ENCODE measurements at regions not wholly inside any gene's neighbourhood (a gene's known extent, or its start where the extent isn't known, plus 50 kb on each side); places are given as distances from the start of the nearest gene placed in this dataset.
A peak's percentile ranks its signal among the peaks of the same experiment; 100 is the strongest.

GRCh38 chr2:118642501-118642900 is 204.9 kb downstream of the EN1 start:
- no peak overlapping the region for H3K4me3 Mint-ChIP-seq
- H3K27me3 Mint-ChIP-seq, result peaks cover 4% of the 10 kb centered on the region
- no peaks in the 10 kb centered on the region for H3K9me3 Mint-ChIP-seq
- no peaks in the 10 kb centered on the region for H3K4me1 Mint-ChIP-seq (ENCODE audit: low read depth)
- no peak overlapping the region for H3K27ac Mint-ChIP-seq
- no peaks in the 10 kb centered on the region for H3K36me3 Mint-ChIP-seq (ENCODE audit: low read depth)

GRCh38 chr2:118641711-118642110 is 205.7 kb downstream of the EN1 start:
- Mint-ChIP-seq H3K4me1 (ENCODE audit: low read depth) (no peaks in the 10 kb centered on the region), H3K27ac (no peak overlapping the region), H3K4me3 (no peak overlapping the region), H3K27me3 (peaks cover 3% of the 10 kb centered on the region), H3K36me3 (ENCODE audit: low read depth) (no peaks in the 10 kb centered on the region), H3K9me3 (no peaks in the 10 kb centered on the region)

DNA sequence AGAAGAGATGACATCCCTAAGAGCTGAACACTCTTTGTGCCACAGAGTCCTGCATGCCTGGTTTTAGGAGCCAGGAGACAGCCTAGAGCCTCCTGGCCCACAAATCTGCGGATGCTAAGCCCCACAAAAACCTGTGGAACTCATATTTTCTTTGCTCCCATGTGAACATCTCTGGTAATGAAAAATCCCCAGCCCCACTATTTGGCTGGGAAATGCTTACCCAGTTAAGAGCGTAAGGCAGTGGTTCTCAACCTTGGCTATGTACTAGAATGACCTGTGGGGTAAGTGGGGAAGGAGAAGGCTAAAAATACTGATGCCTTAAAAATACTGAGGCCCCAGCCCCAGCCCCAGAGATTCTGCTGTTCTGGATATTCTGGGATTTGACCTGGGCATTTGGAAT is 208.1 kb downstream of the EN1 start:
- Mint-ChIP-seq H3K36me3 (ENCODE audit: low read depth) (no peaks in the 10 kb centered on the region), H3K27ac (no peak overlapping the region), H3K4me3 (no peak overlapping the region), H3K4me1 (ENCODE audit: low read depth) (no peaks in the 10 kb centered on the region), H3K9me3 (no peaks in the 10 kb centered on the region), H3K27me3 (no peaks in the 10 kb centered on the region)

- no peaks in the 10 kb centered on the region for H3K4me1 Mint-ChIP-seq (ENCODE audit: low read depth)
- H3K4me3 Mint-ChIP-seq, result no peak overlapping the region
- no peaks in the 10 kb centered on the region for H3K27me3 Mint-ChIP-seq
- H3K27ac Mint-ChIP-seq, result no peak overlapping the region
- H3K9me3 Mint-ChIP-seq, result no peaks in the 10 kb centered on the region
- no peaks in the 10 kb centered on the region for H3K36me3 Mint-ChIP-seq (ENCODE audit: low read depth)
Measured at GRCh38 chr2:118638453-118638852, 209.0 kb downstream of the EN1 start.

DNA sequence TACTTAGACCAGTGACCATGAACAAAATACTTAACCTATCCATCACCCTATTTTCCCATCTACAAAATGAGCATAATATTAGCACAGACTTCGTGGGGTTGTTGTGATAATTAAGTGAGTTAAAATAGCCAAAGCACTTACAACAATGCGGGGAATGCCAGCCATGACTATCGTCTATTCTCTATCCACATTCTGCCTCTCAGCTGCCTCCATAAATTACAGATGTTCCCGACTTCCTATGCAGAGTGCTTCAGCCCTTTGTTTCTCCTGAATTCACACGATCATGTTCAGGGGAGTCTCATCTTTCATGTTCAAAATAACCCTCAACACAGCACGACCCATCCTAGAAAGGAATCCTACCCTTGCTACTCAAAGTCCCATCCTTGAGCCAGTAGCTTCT is 211.6 kb downstream of the EN1 start:
- Mint-ChIP-seq H3K27ac (no peak overlapping the region), H3K27me3 (no peaks in the 10 kb centered on the region), H3K9me3 (no peaks in the 10 kb centered on the region), H3K4me1 (ENCODE audit: low read depth) (no peaks in the 10 kb centered on the region), H3K4me3 (no peak overlapping the region), H3K36me3 (ENCODE audit: low read depth) (no peaks in the 10 kb centered on the region)

GRCh38 chr2:118634876-118635275 is 212.6 kb downstream of the EN1 start:
- H3K4me3 Mint-ChIP-seq, result no peak overlapping the region
- no peaks in the 10 kb centered on the region for H3K4me1 Mint-ChIP-seq (ENCODE audit: low read depth)

DNA sequence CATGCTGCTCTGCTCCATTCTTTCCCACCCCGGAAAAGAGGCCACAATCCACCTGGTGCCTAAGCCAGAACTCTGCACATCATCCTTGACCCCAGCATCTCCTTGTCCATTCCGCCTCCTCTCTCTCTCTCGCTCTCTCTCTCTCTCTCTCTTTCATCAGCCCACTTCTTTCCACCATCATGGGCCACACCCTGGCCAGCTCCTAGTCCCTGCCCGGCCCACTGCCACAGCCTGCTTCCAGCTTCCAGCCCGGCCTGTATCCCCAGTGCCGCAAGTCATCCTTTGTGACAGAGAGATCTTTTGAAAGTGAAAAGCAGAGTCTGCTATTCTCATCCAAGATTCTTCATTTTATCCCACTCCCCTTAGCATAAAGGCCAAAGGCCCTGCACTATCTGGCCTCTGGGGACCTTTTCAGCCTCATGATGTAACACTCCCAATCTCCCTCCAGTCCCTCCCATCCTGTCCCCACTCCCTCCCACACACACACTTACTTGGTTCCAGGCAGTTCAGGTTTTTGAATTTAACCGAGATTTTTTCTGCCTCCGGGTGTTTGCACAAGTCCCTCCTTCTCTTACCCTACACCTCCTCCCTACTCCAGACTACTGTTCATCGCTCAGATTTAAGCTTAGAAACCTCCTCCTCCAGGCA is 214.0 kb downstream of the EN1 start:
- no peaks in the 10 kb centered on the region for H3K9me3 Mint-ChIP-seq
- peak overlapping the region; percentile 46 for H3K27ac Mint-ChIP-seq
- H3K27me3 Mint-ChIP-seq, result no peaks in the 10 kb centered on the region

More at GRCh38 chr2:118634876-118635275, 212.6 kb downstream of the EN1 start:
- Mint-ChIP-seq H3K27me3 (no peaks in the 10 kb centered on the region), H3K27ac (no peak overlapping the region), H3K9me3 (no peaks in the 10 kb centered on the region), H3K36me3 (ENCODE audit: low read depth) (no peaks in the 10 kb centered on the region)

DNA sequence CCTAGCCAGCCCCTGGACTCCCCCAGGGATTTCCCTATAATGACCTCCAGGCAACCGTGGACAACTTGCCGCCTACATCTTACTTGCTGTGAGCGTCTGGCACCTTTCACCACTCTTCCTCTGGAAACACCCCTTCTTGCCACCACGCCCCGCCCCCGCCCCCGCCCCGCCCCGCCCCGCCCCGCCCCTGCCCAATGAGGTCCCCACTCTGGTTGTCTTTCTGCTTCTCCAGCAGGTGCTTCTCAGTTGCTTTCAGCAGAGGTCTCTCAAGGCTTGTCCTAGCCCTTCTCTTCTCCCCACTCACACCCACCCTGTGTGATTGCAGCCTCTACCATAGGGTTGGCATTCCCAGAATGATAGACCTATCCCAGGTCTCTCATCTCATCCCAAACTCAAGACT is 214.5 kb downstream of the EN1 start:
- Mint-ChIP-seq H3K27me3 (no peaks in the 10 kb centered on the region), H3K4me3 (no peak overlapping the region), H3K36me3 (ENCODE audit: low read depth) (no peaks in the 10 kb centered on the region), H3K4me1 (ENCODE audit: low read depth) (no peaks in the 10 kb centered on the region), H3K9me3 (no peaks in the 10 kb centered on the region), H3K27ac (no peak overlapping the region)

More for the DNA sequence above, 214.0 kb downstream of the EN1 start:
- H3K4me3 Mint-ChIP-seq, result no peak overlapping the region
- no peaks in the 10 kb centered on the region for H3K4me1 Mint-ChIP-seq (ENCODE audit: low read depth)
- H3K36me3 Mint-ChIP-seq (ENCODE audit: low read depth), result no peaks in the 10 kb centered on the region

DNA sequence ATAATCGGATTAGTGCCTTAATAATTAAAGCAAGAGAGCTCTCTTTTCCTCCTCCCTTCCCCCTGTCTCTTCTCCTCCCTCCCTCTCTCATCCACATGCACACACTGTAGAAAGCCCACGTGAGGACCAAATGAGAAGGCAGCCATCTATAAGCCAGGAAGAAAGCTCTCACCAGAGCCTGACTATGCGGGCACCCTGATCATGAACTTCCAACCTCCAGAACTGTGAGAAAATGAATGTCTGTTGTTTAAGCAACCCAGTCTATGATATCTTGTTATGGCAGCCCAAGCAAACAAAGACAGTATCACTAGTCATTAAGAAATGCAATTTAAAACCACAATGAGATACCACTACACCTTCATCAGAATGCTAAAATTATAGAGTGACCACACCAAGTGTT is 220.3 kb downstream of the EN1 start:
- no peak overlapping the region for H3K27ac Mint-ChIP-seq
- H3K4me1 Mint-ChIP-seq (ENCODE audit: low read depth), result no peaks in the 10 kb centered on the region
- no peaks in the 10 kb centered on the region for H3K36me3 Mint-ChIP-seq (ENCODE audit: low read depth)
- H3K27me3 Mint-ChIP-seq, result peaks cover 4% of the 10 kb centered on the region
- no peak overlapping the region for H3K4me3 Mint-ChIP-seq
- no peaks in the 10 kb centered on the region for H3K9me3 Mint-ChIP-seq

DNA sequence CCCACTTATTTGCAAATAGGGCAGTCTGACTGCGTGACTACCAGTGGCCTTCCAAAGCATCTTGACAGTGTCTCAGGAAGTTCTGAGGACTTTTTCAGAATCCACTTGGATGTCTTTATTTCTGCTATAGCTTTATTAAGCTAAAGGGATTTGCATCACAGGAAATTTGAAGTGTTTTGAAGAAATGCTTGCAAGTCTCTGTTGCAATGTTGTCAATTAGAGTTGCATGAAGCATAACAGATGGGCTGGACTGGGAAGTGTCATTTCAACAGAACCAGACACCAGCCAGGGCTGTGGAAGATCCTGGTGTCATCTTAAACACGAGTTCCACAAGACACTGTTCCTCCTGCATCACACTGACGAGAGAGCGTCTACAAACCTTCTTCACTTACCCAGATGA is 224.5 kb downstream of the EN1 start:
- no peaks in the 10 kb centered on the region for H3K9me3 Mint-ChIP-seq

DNA sequence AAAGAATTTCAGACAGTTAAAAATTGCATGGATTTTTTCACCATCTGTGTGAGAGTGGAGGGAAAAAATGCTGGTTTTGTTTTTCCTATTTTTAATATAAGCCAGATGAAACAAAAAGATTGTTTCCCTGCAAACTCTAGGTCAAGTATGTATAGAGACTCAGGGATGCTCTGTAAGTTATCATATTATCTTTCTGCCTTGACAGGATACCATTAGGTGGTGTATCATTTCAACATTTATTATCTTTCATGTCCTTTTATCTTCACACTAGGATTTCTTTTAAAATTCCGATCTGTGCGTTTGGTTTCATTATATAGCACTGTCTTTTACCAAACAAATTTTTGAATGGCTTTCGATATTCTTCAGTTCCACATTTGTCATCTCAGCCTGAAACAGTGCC is 225.3 kb downstream of the EN1 start:
- H3K9me3 Mint-ChIP-seq, result no peaks in the 10 kb centered on the region
- H3K36me3 Mint-ChIP-seq (ENCODE audit: low read depth), result no peaks in the 10 kb centered on the region
- H3K27me3 Mint-ChIP-seq, result peaks cover 4% of the 10 kb centered on the region
- no peak overlapping the region for H3K4me3 Mint-ChIP-seq
- no peak overlapping the region for H3K27ac Mint-ChIP-seq
- H3K4me1 Mint-ChIP-seq (ENCODE audit: low read depth), result no peaks in the 10 kb centered on the region

More for the DNA sequence above, 224.5 kb downstream of the EN1 start:
- Mint-ChIP-seq H3K27ac (no peak overlapping the region), H3K27me3 (peaks cover 4% of the 10 kb centered on the region), H3K4me3 (no peak overlapping the region), H3K4me1 (ENCODE audit: low read depth) (no peaks in the 10 kb centered on the region), H3K36me3 (ENCODE audit: low read depth) (no peaks in the 10 kb centered on the region)

DNA sequence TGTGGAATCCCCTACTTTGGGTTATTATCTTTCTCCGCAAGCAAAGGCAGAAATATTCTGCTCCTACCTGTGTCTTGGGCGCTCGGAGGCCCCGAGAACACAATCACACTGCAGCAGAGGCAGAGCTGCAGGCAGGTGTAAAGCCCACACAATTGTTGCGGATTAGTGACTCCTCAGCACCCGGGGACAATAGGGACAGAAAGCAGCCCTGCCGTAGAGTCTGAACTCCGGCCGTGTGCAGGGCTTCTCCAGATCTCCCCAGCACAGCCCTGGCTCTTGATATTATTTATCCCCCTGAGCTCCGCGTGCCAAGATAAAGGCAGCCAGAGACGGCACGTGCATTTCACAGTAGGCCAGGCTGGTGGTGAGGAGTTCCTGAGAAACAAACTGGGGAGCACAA is 229.2 kb downstream of the EN1 start:
- Mint-ChIP-seq H3K36me3 (ENCODE audit: low read depth) (no peaks in the 10 kb centered on the region), H3K4me1 (ENCODE audit: low read depth) (no peaks in the 10 kb centered on the region), H3K27ac (no peak overlapping the region), H3K27me3 (peaks cover 8% of the 10 kb centered on the region), H3K4me3 (no peak overlapping the region), H3K9me3 (no peaks in the 10 kb centered on the region)

DNA sequence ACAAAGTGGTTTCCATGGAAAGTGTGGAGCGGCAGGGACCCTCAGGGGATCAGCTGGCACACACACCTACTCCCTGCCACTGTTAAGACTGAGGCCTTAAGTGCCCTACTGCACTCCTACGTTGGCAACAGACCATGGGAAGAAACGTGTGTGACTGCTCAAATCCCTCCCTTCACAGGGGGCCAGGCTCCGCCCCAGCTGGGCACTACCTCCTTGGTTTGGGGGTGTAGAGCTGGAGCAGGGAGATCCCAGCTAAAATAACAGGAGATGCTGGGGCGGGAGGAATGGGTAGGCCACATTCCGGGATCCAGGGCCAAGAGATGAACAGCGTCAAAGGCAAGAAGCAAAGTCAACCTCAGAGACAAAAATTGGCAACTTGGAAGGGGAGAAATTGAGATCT is 231.0 kb downstream of the EN1 start:
- H3K36me3 Mint-ChIP-seq (ENCODE audit: low read depth), result no peaks in the 10 kb centered on the region

DNA sequence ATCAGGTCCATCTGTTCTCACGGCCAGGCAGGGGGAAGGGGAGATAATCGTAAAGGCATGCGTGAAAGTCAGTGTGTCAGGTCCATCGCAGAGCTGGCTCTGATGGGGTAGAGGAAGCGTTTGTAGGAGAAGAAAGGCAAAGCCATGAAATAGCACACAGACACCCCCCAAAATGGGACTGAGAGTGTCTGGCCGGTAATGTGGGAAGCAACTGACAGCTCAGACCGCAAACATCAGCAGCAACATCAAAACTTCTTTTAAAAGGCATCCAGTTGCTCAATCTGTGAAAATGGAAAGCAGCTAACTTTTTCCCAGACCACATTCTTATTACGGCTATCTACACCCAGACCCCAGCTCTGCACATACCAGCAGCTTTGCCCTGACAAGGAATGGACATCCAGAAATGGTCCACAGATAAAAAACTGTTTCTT is 232.6 kb downstream of the EN1 start:
- H3K36me3 Mint-ChIP-seq (ENCODE audit: low read depth), result no peaks in the 10 kb centered on the region
- H3K4me3 Mint-ChIP-seq, result no peak overlapping the region
- H3K9me3 Mint-ChIP-seq, result no peaks in the 10 kb centered on the region
- no peaks in the 10 kb centered on the region for H3K4me1 Mint-ChIP-seq (ENCODE audit: low read depth)
- peaks cover 7% of the 10 kb centered on the region for H3K27me3 Mint-ChIP-seq
- H3K27ac Mint-ChIP-seq, result no peak overlapping the region

More for the DNA sequence above, 231.0 kb downstream of the EN1 start:
- H3K27ac Mint-ChIP-seq, result no peak overlapping the region
- H3K4me3 Mint-ChIP-seq, result no peak overlapping the region
- H3K27me3 Mint-ChIP-seq, result peaks cover 5% of the 10 kb centered on the region
- no peaks in the 10 kb centered on the region for H3K9me3 Mint-ChIP-seq
- H3K4me1 Mint-ChIP-seq (ENCODE audit: low read depth), result no peaks in the 10 kb centered on the region

DNA sequence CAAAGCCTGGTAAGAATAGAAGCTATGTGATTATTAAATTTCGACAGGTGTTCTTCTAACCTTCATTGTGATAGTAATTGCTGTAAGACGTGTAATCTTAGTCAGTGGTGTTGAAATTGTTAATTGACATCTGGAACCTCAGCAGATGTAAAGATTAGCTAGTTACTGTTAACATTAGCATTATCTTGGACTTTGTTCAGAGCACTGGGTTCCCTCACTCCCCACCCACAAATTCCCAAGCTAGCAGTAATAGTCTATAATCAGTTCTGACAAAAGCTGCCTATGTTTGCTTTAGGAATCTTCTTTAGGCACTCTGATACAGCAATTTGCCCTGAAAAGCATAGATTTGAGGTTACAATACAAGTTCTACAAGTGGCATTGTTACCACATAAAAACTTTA is 233.7 kb downstream of the EN1 start:
- Mint-ChIP-seq H3K27ac (no peak overlapping the region), H3K9me3 (no peaks in the 10 kb centered on the region), H3K36me3 (ENCODE audit: low read depth) (no peaks in the 10 kb centered on the region), H3K4me3 (no peak overlapping the region), H3K4me1 (ENCODE audit: low read depth) (no peaks in the 10 kb centered on the region), H3K27me3 (peaks cover 7% of the 10 kb centered on the region)

GRCh38 chr2:118611691-118612090 is 235.8 kb downstream of the EN1 start:
- Mint-ChIP-seq H3K27ac (no peak overlapping the region), H3K9me3 (no peaks in the 10 kb centered on the region), H3K4me3 (no peak overlapping the region), H3K36me3 (ENCODE audit: low read depth) (no peaks in the 10 kb centered on the region), H3K27me3 (peaks cover 13% of the 10 kb centered on the region), H3K4me1 (ENCODE audit: low read depth) (no peaks in the 10 kb centered on the region)
